Muscle of leg (tissue), 3 donors: ENCODE measurements at regions not wholly inside any gene's neighbourhood (a gene's known extent, or its start where the extent isn't known, plus 50 kb on each side); places are given as distances from the start of the nearest gene placed in this dataset.

Experiments used
- DNase-seq: peaks from one replicate; pipeline ENCODE4 v3.0.0; 2013
- H3K27ac ChIP-seq: one replicate; pipeline ENCODE4 v1.5.1; 2013; ENCODE audit warnings: mild to moderate bottlenecking, low read length, control low read depth
- H3K27me3 ChIP-seq: one replicate; pipeline ENCODE4 v1.6.1; 2013; ENCODE audit warnings: low read length; ENCODE audit not compliant: control insufficient read depth, insufficient read depth
- H3K36me3 ChIP-seq: one replicate; pipeline ENCODE4 v1.6.1; 2013; ENCODE audit warnings: low read length; ENCODE audit not compliant: control insufficient read depth, insufficient read depth
- H3K4me1 ChIP-seq: one replicate; pipeline ENCODE4 v1.6.1; 2013; ENCODE audit warnings: low read length; ENCODE audit not compliant: control insufficient read depth, insufficient read depth
- H3K4me3 ChIP-seq: one replicate; pipeline ENCODE4 v1.5.1; 2013; ENCODE audit warnings: low read length, control low read depth
- H3K9me3 ChIP-seq: replicated peaks from 2 replicates; pipeline ENCODE4 v1.6.1; 2013; ENCODE audit warnings: low read depth, low read length; ENCODE audit not compliant: control insufficient read depth
- WGBS: methylation state at CpG from one replicate; pipeline ENCODE4 v1.1.5; 2013; ENCODE audit warnings: missing lambda C conversion rate; ENCODE audit not compliant: insufficient coverage; 5-methylcytosine and 5-hydroxymethylcytosine counted together

DNA sequence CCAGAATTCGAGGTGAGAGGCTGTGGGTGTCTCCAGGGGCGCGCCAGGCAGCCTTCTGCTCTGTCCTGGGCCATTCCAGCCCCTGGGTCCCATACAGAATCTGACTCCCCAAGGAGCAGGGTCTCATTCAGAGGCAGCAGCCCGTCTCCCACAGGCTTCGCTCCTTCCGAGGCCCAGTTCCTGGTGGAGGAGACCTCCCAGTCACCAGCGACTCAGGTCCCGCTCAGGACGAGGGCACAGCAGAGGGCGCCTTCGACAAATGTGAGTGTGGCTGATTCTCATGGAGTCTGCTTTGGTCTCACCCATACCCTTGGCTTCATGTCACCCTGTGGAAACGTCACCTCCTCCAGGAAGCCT lies 81.8 kb upstream of the GPR26 start:
- Histone ChIP-seq H3K27me3 (peaks cover 37% of the 10 kb centered on the region), H3K4me3 (no peak overlapping the region), H3K36me3 (no peaks in the 10 kb centered on the region), H3K4me1 (peaks cover 6% of the 10 kb centered on the region), H3K27ac (no peak overlapping the region), H3K9me3 (no peaks in the 10 kb centered on the region)
- no peak for DNase-seq
- 75% methylated on average over 7 of the region's 12 CpGs for WGBS

- peaks cover 6% of the 10 kb centered on the region for H3K4me1 ChIP-seq
- no peak overlapping the region for H3K27ac ChIP-seq
- no peak overlapping the region for H3K4me3 ChIP-seq
- peaks cover 37% of the 10 kb centered on the region for H3K27me3 ChIP-seq
- WGBS: 87% methylated on average over 4 of the region's 12 CpGs
- H3K9me3 ChIP-seq: no peaks in the 10 kb centered on the region
- no peak for DNase-seq
- no peaks in the 10 kb centered on the region for H3K36me3 ChIP-seq
Measured at GRCh38 chr10:123585477-123586445, 80.4 kb upstream of the GPR26 start.

GRCh38 chr10:123587110-123587509 lies 79.0 kb upstream of the GPR26 start:
- Histone ChIP-seq H3K4me3 (no peak overlapping the region), H3K9me3 (no peaks in the 10 kb centered on the region), H3K27ac (no peak overlapping the region), H3K27me3 (peaks cover 35% of the 10 kb centered on the region), H3K4me1 (peaks cover 6% of the 10 kb centered on the region), H3K36me3 (no peaks in the 10 kb centered on the region)
- no peak for DNase-seq
- 83% methylated on average over 1 of the region's 3 CpGs for WGBS

GRCh38 chr10:123588386-123588914 lies 77.7 kb upstream of the GPR26 start:
- no peak for DNase-seq
- Histone ChIP-seq H3K4me3 (no peak overlapping the region), H3K27me3 (peaks cover 23% of the 10 kb centered on the region), H3K4me1 (peaks cover 6% of the 10 kb centered on the region), H3K9me3 (no peaks in the 10 kb centered on the region), H3K27ac (no peak overlapping the region), H3K36me3 (no peaks in the 10 kb centered on the region)
- WGBS: 53% methylated on average over 7 of the region's 7 CpGs

DNA sequence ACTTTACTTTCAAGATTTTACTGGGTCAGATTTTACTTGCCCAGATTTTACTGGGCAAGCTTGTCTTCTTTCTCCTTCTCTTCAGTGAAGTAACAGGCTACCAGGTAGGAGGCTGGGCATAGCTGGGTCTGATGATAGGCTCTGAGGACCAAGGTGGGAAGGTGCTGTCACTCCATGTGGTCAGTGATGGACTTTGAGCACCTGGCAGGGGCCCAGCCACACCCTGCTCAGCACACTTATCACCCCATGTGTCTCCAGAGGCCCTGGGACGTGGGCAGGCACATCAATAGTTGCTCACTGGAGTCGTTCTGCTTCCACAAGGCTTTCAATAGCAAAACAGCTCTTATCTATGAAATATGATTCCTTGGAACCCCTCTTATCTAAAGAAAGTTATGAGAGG lies 70.5 kb upstream of the GPR26 start:
- Histone ChIP-seq H3K36me3 (no peaks in the 10 kb centered on the region), H3K27ac (no peak overlapping the region), H3K9me3 (no peaks in the 10 kb centered on the region), H3K4me1 (no peaks in the 10 kb centered on the region), H3K4me3 (no peak overlapping the region), H3K27me3 (no peaks in the 10 kb centered on the region)
- no peak for DNase-seq
- WGBS: no CpG with 5 or more reads among the region's 2 CpGs

DNA sequence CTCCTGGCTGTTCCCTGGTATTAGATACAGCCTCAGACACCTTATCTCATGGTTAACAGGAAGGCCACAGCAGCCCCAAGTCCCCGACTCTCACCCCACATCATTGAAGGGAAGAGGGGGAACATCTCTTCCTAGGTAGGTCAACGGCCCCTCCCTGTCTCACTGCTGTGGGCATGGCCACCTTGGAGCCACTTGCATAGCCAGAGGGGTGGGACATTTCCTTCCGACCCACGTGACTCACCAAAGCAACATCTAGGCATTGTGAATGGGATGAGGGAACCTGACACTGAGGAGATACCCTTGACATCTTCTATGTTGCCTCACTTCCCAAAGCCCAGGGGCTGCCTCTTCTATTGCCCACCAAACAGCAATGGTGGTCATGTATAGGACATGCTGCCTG lies 68.5 kb upstream of the GPR26 start:
- no peak overlapping the region for H3K27ac ChIP-seq
- no peaks in the 10 kb centered on the region for H3K36me3 ChIP-seq
- H3K27me3 ChIP-seq: no peaks in the 10 kb centered on the region
- no peaks in the 10 kb centered on the region for H3K9me3 ChIP-seq
- no peak for DNase-seq
- H3K4me1 ChIP-seq: no peaks in the 10 kb centered on the region
- no peak overlapping the region for H3K4me3 ChIP-seq
- 86% methylated on average over 1 of the region's 4 CpGs for WGBS

- DNase-seq: no peak
- Histone ChIP-seq H3K4me1 (no peaks in the 10 kb centered on the region), H3K27ac (no peak overlapping the region), H3K9me3 (no peaks in the 10 kb centered on the region), H3K36me3 (no peaks in the 10 kb centered on the region), H3K27me3 (no peaks in the 10 kb centered on the region), H3K4me3 (no peak overlapping the region)
- 83% methylated on average over 6 of the region's 8 CpGs for WGBS
Measured at GRCh38 chr10:123599366-123599849, 66.7 kb upstream of the GPR26 start.

DNA sequence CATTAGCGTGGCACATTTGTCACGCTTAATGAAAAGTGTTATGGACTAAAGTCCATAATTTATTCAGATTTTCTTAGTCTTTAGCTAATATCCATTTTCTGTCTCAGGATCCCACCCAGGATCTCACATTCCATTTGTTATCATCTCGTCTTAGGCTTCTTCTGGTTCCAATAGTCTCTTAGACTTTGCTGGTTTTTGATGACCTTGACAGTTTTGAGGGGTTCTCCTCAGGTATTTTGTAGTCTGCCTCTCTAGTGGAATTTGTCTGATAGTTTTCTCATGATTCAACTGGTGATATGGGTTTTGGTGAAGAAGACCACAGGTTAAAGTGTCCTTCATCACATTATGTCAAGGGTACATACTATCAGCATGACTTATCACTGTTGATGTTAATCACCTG lies 66.0 kb upstream of the GPR26 start:
- Histone ChIP-seq H3K9me3 (no peaks in the 10 kb centered on the region), H3K4me1 (no peaks in the 10 kb centered on the region), H3K27me3 (no peaks in the 10 kb centered on the region), H3K27ac (no peak overlapping the region), H3K36me3 (no peaks in the 10 kb centered on the region), H3K4me3 (no peak overlapping the region)
- no peak for DNase-seq
- WGBS: no CpG with 5 or more reads among the region's 3 CpGs

DNA sequence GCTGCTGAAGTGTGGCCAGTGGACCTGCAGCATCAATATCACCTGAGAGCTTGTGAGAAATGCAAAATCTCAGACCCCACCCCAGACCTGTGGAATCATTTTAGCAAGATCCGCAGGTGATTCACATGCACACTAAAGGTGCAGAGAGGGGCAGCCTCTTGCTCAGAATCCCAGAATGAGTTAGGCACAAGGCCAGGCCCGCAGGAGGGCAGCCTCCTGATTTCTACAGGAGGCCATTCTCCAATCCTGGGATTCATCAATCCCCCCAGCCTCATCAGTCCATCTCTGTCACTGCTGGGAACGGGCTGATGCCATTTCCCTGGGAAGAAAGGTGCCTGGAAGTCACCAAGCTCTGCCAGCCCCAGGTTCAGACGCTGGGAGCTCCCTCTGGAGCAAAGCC lies 63.0 kb upstream of the GPR26 start:
- Histone ChIP-seq H3K36me3 (no peaks in the 10 kb centered on the region), H3K27me3 (peaks cover 2% of the 10 kb centered on the region), H3K27ac (no peak overlapping the region), H3K4me1 (no peaks in the 10 kb centered on the region), H3K9me3 (no peaks in the 10 kb centered on the region), H3K4me3 (no peak overlapping the region)
- DNase-seq: no peak
- 55% methylated on average over 4 of the region's 4 CpGs for WGBS

GRCh38 chr10:123604506-123604905 lies 61.6 kb upstream of the GPR26 start:
- Histone ChIP-seq H3K27me3 (peaks cover 5% of the 10 kb centered on the region), H3K27ac (no peak overlapping the region)

More at GRCh38 chr10:123604506-123604905, 61.6 kb upstream of the GPR26 start:
- no peak for DNase-seq
- no peak overlapping the region for H3K4me3 ChIP-seq
- no peaks in the 10 kb centered on the region for H3K36me3 ChIP-seq
- no peaks in the 10 kb centered on the region for H3K9me3 ChIP-seq
- H3K4me1 ChIP-seq: no peaks in the 10 kb centered on the region
- WGBS: 83% methylated on average over 6 of the region's 6 CpGs
